HEK293T (cell line): ENCODE measurements at regions not wholly inside any gene's neighbourhood (a gene's known extent, or its start where the extent isn't known, plus 50 kb on each side); places are given as distances from the start of the nearest gene placed in this dataset.

ENCODE experiments used
- ARNT ChIP-seq: fragments of 450-650 bp; IDR thresholded peaks from 2 replicates; pipeline ENCODE4 v1.6.1; 2017; ENCODE audit warnings: mild to moderate bottlenecking
- BHLHE40 ChIP-seq: fragments of 450-650 bp; IDR thresholded peaks from 2 replicates; pipeline ENCODE4 v1.6.1; 2016; ENCODE audit warnings: mild to moderate bottlenecking, moderate library complexity, borderline replicate concordance
- FOXA1 ChIP-seq: fragments of 450-650 bp; IDR thresholded peaks from 2 replicates; pipeline ENCODE4 v1.6.1; 2016; ENCODE audit warnings: mild to moderate bottlenecking
- FOXK2 ChIP-seq: fragments of 450-650 bp; IDR thresholded peaks from 2 replicates; pipeline ENCODE4 v1.6.1; 2016; ENCODE audit warnings: mild to moderate bottlenecking
- FOXM1 ChIP-seq: fragments of 450-650 bp; IDR thresholded peaks from 2 replicates; pipeline ENCODE4 v1.6.1; 2017; ENCODE audit warnings: mild to moderate bottlenecking, borderline replicate concordance
- LEF1 ChIP-seq: fragments of 450-650 bp; IDR thresholded peaks from 2 replicates; pipeline ENCODE4 v1.6.1; 2017; ENCODE audit warnings: mild to moderate bottlenecking, borderline replicate concordance
- SP1 ChIP-seq: fragments of 450-650 bp; IDR thresholded peaks from 2 replicates; pipeline ENCODE4 v1.6.1; 2017

GRCh38 chr1:111565968-111566367, 53.6 kb upstream of the RAP1A start:
- TF ChIP-seq ARNT: no peak
- TF ChIP-seq BHLHE40: no peak
- TF ChIP-seq SP1: no peak
- TF ChIP-seq FOXM1: no peak
- no peak for TF ChIP-seq FOXK2
- no peak for TF ChIP-seq LEF1
- TF ChIP-seq FOXA1: no peak
